OCI-LY7 (cell line): ENCODE measurements at regions not wholly inside any gene's neighbourhood (a gene's known extent, or its start where the extent isn't known, plus 50 kb on each side); places are given as distances from the start of the nearest gene placed in this dataset.

Experiments
- CTCF ChIP-seq: fragments of 200-600 bp; sonication (generic); conservative IDR thresholded peaks from 2 replicates; pipeline ENCODE4 v1.5.1; 2014; ENCODE audit warnings: mild to moderate bottlenecking, antibody characterized with exemption, low read length, moderate library complexity, mixed read lengths
- EZH2phosphoT487 ChIP-seq: fragments of 200-600 bp; sonication (generic); IDR thresholded peaks from 2 replicates; pipeline ENCODE4 v1.6.1; 2018; ENCODE audit warnings: low read depth, borderline replicate concordance, mild to moderate bottlenecking, mixed run types, antibody characterized with exemption, low read length, moderate library complexity, mixed read lengths

- TF ChIP-seq CTCF (no peak), EZH2phosphoT487 (no peak)
Observed at GRCh38 chr15:93162560-93162959, 73.5 kb upstream of the RGMA start.
